Gastroesophageal sphincter (tissue), 4 donors: ENCODE measurements at regions not wholly inside any gene's neighbourhood (a gene's known extent, or its start where the extent isn't known, plus 50 kb on each side); places are given as distances from the start of the nearest gene placed in this dataset.
"Not testable (repeated sequence)": the region's sequence is repeated elsewhere in the genome, so short reads cannot be mapped to it uniquely, and the experiment has no call there.

Experiments used
- ATAC-seq: fragments of 150-250 bp; one replicate; pipeline ENCODE4 v1.9.1; 2016; ENCODE audit warnings: mild to moderate bottlenecking, moderate library complexity
- H3K27ac ChIP-seq, 4 donors: fragments of 200-600 bp; sonication (generic) in 3 of 4; 1 replicate in 3 of 4; 2 replicates in 1 of 4; pipeline ENCODE4 v1.5.1; 2016 to 2019
- H3K27me3 ChIP-seq: fragments of 200-600 bp; sonication (generic); one replicate; pipeline ENCODE4 v1.5.1; 2019
- H3K36me3 ChIP-seq, 2 donors: fragments of 200-600 bp; sonication (generic); one replicate each; pipeline ENCODE4 v1.5.1; 2019; ENCODE audit warnings: control low read depth in 1 of 2
- H3K4me1 ChIP-seq, 3 donors: fragments of 200-600 bp; sonication (generic); 1 replicate in 2 of 3; 2 replicates in 1 of 3; pipeline ENCODE4 v1.5.1; 2016 to 2019; ENCODE audit warnings: control low read depth in 2 of 3
- H3K4me3 ChIP-seq, 2 donors: fragments of 200-600 bp; sonication (generic); one replicate each; pipeline ENCODE4 v1.5.1; 2019; ENCODE audit warnings: mild to moderate bottlenecking in 1 of 2, moderate library complexity in 1 of 2
- H3K9me3 ChIP-seq, 3 donors: fragments of 200-600 bp; sonication (generic); one replicate each; pipeline ENCODE4 v1.5.1; 2017 to 2019; ENCODE audit warnings: control low read depth in 2 of 3
- EP300 ChIP-seq: sonication (generic); formaldehyde crosslinking; IDR thresholded peaks from one replicate; pipeline ENCODE4 v1.6.1; 2017; ENCODE audit warnings: antibody characterized with exemption, mild to moderate bottlenecking
- POLR2A ChIP-seq, 2 donors: fragments of 450-650 bp; IDR thresholded peaks; one replicate each; pipeline ENCODE4 v1.6.1; 2017; ENCODE audit warnings: antibody characterized with exemption in 2 of 2, mild to moderate bottlenecking in 2 of 2, moderate library complexity in 1 of 2
- POLR2AphosphoS5 ChIP-seq: sonication (generic); formaldehyde crosslinking; IDR thresholded peaks from one replicate; pipeline ENCODE4 v1.6.1; 2017; ENCODE audit warnings: antibody characterized with exemption
- WGBS, 2 donors: methylation state at CpG; one replicate each; pipeline ENCODE4 v1.1.5; 2018; ENCODE audit warnings: low coverage in 1 of 2; 5-methylcytosine and 5-hydroxymethylcytosine counted together
- TF ChIP-seq, protein P1 (sequence below), 4 experiments: fragments of 200-600 bp in 2 of 4; fragments of 450-650 bp in 2 of 4; sonication (generic) in 1 of 4; IDR thresholded peaks; one replicate each; pipeline ENCODE4 v1.5.1; 2017 to 2019; ENCODE audit warnings: antibody characterized with exemption in 4 of 4, mild to moderate bottlenecking in 2 of 4, moderate library complexity in 2 of 4

GRCh38 chr2:204401114-204401513 is 144.2 kb upstream of the PARD3B start:
- TF ChIP-seq POLR2AphosphoS5 (no peak), EP300 (no peak), POLR2A (IDR thresholded peaks at IDR 0.05) (no peak)
- TF ChIP-seq, protein P1, sequence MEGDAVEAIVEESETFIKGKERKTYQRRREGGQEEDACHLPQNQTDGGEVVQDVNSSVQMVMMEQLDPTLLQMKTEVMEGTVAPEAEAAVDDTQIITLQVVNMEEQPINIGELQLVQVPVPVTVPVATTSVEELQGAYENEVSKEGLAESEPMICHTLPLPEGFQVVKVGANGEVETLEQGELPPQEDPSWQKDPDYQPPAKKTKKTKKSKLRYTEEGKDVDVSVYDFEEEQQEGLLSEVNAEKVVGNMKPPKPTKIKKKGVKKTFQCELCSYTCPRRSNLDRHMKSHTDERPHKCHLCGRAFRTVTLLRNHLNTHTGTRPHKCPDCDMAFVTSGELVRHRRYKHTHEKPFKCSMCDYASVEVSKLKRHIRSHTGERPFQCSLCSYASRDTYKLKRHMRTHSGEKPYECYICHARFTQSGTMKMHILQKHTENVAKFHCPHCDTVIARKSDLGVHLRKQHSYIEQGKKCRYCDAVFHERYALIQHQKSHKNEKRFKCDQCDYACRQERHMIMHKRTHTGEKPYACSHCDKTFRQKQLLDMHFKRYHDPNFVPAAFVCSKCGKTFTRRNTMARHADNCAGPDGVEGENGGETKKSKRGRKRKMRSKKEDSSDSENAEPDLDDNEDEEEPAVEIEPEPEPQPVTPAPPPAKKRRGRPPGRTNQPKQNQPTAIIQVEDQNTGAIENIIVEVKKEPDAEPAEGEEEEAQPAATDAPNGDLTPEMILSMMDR (IDR thresholded peaks at IDR 0.05) = no peak
- WGBS, 2 donors = 77 to 78% methylated on average over 3 to 5 of the region's 5 CpGs
- no peak overlapping the region for H3K27ac ChIP-seq
- H3K36me3 ChIP-seq = no peaks in the 10 kb centered on the region
- H3K4me1 ChIP-seq = no peaks in the 10 kb centered on the region
- no peaks in the 10 kb centered on the region for H3K9me3 ChIP-seq
- H3K4me3 ChIP-seq = no peak overlapping the region
- no peak for ATAC-seq
- H3K27me3 ChIP-seq = no peaks in the 10 kb centered on the region

DNA sequence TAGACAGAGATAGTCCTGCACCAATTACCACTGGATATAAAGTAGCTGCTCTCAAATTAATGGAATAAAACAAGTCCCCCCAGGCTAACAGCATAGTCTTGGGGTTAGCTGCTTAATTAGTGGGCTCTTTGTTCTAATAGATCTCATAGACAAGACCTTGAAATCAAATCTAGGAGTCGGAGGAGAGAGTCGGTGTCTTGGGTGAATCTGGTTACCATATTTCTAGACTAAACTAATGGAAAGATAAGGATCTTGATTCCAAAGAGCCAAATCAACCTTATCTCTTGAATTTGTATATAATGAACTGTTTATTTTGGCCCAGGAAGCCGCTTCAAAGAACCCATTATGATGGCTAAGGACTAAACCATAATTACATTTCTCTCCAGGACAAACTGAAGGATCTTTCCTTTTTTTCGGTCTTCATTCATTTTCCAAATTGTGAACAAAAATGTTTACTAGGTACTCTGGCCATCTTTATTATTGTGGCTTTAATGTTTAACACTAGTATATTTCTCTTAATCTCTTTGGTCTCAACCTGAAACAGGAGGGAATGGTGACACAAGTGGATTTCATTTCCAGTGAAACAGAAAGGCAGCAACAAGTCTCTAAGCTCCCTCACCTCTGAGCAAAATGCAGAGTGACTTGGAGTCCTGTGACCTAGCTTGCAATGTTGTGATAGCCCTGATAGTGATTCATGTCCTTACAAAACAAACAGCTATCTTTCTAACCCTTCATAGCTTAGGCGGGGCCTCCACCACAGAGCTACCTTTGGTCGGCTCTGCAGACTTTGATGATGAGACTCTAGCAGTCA is 137.9 kb upstream of the PARD3B start:
- WGBS, 2 donors = 83 to 90% methylated on average over 6 of the region's 6 CpGs
- H3K4me1 ChIP-seq = peaks cover 0 to 5% (median 0%) of the 10 kb centered on the region in 3 donors
- ATAC-seq = no peak
- no peaks in the 10 kb centered on the region for H3K27me3 ChIP-seq
- H3K9me3 ChIP-seq = no peaks in the 10 kb centered on the region
- TF ChIP-seq EP300 (no peak), POLR2AphosphoS5 (no peak), POLR2A (IDR thresholded peaks at IDR 0.05) (no peak)
- TF ChIP-seq, protein P1 (IDR thresholded peaks at IDR 0.05) = no peak
- H3K36me3 ChIP-seq = no peaks in the 10 kb centered on the region
- no peak overlapping the region for H3K27ac ChIP-seq
- no peak overlapping the region for H3K4me3 ChIP-seq

GRCh38 chr2:204412782-204413181 is 132.5 kb upstream of the PARD3B start:
- H3K4me1 ChIP-seq, H3K27ac ChIP-seq, H3K36me3 ChIP-seq, ATAC-seq, H3K9me3 ChIP-seq, H3K4me3 ChIP-seq, H3K27me3 ChIP-seq: not testable (repeated sequence)
- 100% methylated on average over 2 of the region's 2 CpGs; no CpG with 5 or more reads in 1 of the 2 donors for WGBS, 2 donors

DNA sequence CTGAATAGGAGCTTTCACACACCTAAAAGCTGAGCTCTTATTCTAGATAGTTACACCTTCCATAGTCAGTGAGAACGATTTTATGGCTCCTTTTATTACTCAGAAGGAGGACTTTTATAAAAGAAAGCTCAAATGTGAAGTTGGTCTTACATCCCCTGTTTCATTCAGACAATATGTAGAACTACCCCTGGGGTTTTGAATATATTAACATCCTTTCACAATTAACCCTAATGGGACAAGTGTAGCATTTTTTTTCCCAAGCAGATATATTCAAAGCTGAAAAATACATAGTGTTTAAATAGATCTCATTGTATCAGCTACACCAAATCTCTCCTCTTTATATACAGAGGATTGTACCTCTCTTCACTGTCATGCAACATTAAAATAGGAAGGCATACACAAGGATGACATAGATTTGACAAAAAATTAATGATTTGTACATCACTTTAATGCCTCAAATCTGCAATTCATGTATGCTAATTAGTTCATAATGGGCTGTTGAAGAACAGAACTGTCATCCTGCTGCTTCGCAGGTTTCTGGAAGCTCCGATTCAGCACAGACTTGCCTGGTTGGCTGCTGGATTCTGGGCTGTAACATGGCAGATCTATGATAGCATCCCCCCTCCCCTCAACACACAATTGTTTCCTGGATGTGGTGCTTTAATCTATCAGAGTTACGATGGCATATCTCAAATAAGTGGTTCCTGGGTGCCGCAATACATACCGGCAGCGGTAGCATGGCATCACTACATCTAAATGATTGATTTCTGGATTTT is 129.7 kb upstream of the PARD3B start:
- Histone ChIP-seq H3K36me3 (no peaks in the 10 kb centered on the region), H3K4me1 (no peaks in the 10 kb centered on the region), H3K4me3 (no peak overlapping the region), H3K27ac (no peak overlapping the region), H3K9me3 (peaks cover 0 to 7% (median 0%) of the 10 kb centered on the region in 3 donors), H3K27me3 (no peaks in the 10 kb centered on the region)
- ATAC-seq = no peak
- 83 to 88% methylated on average over 1 to 7 of the region's 7 CpGs for WGBS, 2 donors
- TF ChIP-seq POLR2AphosphoS5 = no peak
- TF ChIP-seq POLR2A (IDR thresholded peaks at IDR 0.05) = no peak
- TF ChIP-seq, protein P1 (IDR thresholded peaks at IDR 0.05) = no peak
- TF ChIP-seq EP300 = no peak

GRCh38 chr2:204416236-204416635 is 129.0 kb upstream of the PARD3B start:
- Histone ChIP-seq H3K4me3 (no peak overlapping the region), H3K4me1 (no peaks in the 10 kb centered on the region), H3K27ac (no peak overlapping the region), H3K36me3 (no peaks in the 10 kb centered on the region), H3K9me3 (peaks cover 0 to 7% (median 0%) of the 10 kb centered on the region in 3 donors), H3K27me3 (no peaks in the 10 kb centered on the region)
- WGBS, 2 donors = 80 to 84% methylated on average over 2 to 5 of the region's 5 CpGs
- no peak for ATAC-seq
- TF ChIP-seq POLR2A (IDR thresholded peaks at IDR 0.05) (no peak), POLR2AphosphoS5 (no peak), EP300 (no peak)
- TF ChIP-seq, protein P1 (IDR thresholded peaks at IDR 0.05) = no peak
